8988T (cell line): ENCODE measurements at regions not wholly inside any gene's neighbourhood (a gene's known extent, or its start where the extent isn't known, plus 50 kb on each side); places are given as distances from the start of the nearest gene placed in this dataset.
"Not testable (repeated sequence)": the region's sequence is repeated elsewhere in the genome, so short reads cannot be mapped to it uniquely, and the experiment has no call there.

ENCODE experiments used
- DNase-seq: peaks from one replicate; pipeline ENCODE4 v3.0.0; 2011

GRCh38 chr6:21710908-21711627 is 117.5 kb downstream of the SOX4 start:
- DNase-seq, result no peak

GRCh38 chr6:21712213-21712612 is 118.7 kb downstream of the SOX4 start:
- no peak for DNase-seq

- no peak for DNase-seq
These were observed 119.9 kb downstream of the SOX4 start for GRCh38 chr6:21713481-21713880.

GRCh38 chr6:21715180-21715579 is 121.6 kb downstream of the SOX4 start:
- DNase-seq, result no peak

GRCh38 chr6:21722510-21722909 is 129.0 kb downstream of the SOX4 start:
- no peak for DNase-seq

GRCh38 chr6:21726676-21727075 is 133.1 kb downstream of the SOX4 start:
- DNase-seq, result no peak

- no peak for DNase-seq
These were observed 134.6 kb downstream of the SOX4 start for GRCh38 chr6:21728141-21728540.

- DNase-seq, result no peak
These were observed 135.9 kb downstream of the SOX4 start for GRCh38 chr6:21729431-21729830.

GRCh38 chr6:21730533-21730932 is 137.0 kb downstream of the SOX4 start:
- DNase-seq, result no peak

GRCh38 chr6:21731411-21732031 is 138.0 kb downstream of the SOX4 start:
- DNase-seq, result no peak

- not testable (repeated sequence) for DNase-seq
These were observed 138.6 kb downstream of the SOX4 start for GRCh38 chr6:21732032-21732730.

GRCh38 chr6:21732731-21733130 is 139.2 kb downstream of the SOX4 start:
- no peak for DNase-seq

GRCh38 chr6:21733311-21733710 is 139.8 kb downstream of the SOX4 start:
- DNase-seq, result no peak

GRCh38 chr6:21734204-21734603 is 140.7 kb downstream of the SOX4 start:
- DNase-seq, result no peak

- DNase-seq, result no peak
These were observed 144.9 kb downstream of the SOX4 start for GRCh38 chr6:21738180-21739094.

- no peak for DNase-seq
These were observed 145.7 kb downstream of the SOX4 start for GRCh38 chr6:21739241-21739640.

GRCh38 chr6:21739838-21740237 is 146.3 kb downstream of the SOX4 start:
- DNase-seq, result no peak

GRCh38 chr6:21740376-21741124 is 147.0 kb downstream of the SOX4 start:
- no peak for DNase-seq

GRCh38 chr6:21741221-21742109 is 147.9 kb downstream of the SOX4 start:
- DNase-seq, result no peak

- no peak for DNase-seq
These were observed 148.7 kb downstream of the SOX4 start for GRCh38 chr6:21742238-21742660.

- no peak for DNase-seq
These were observed 150.8 kb downstream of the SOX4 start for GRCh38 chr6:21744331-21744730.
